ENCODE measurements at regions not wholly inside any gene's neighbourhood (a gene's known extent, or its start where the extent isn't known, plus 50 kb on each side); places are given as distances from the start of the nearest gene placed in this dataset.

DNA sequence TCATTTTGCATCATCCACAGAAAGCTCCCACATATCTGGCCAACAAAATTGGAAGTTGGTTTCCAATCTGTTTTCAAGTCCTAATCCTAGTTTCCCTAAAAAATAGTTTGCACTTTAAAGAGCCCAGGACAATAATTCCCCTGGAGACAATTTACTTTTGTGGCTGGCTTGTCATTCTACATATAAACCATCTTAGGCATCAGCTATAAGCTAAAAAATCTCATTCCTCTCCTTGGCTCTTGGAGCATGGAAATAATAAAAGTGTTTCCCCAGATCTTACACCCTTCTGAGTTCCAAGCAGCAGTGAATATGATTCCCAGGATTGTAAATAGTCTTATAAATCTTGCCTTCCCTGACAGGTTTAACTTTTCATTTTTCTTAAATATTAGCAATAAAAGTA, 89.1 kb upstream of the NUDT4 start:
- TF ChIP-seq CTCF (conservative IDR thresholded peaks at IDR 0.05; ENCODE audit: low read depth, low read length) (no peak), CEBPB (IDR thresholded peaks at IDR 0.05; ENCODE audit: low read depth, low read length) (no peak), POLR2A (IDR thresholded peaks at IDR 0.05; ENCODE audit: low read depth, low read length) (no peak), USF2 (IDR thresholded peaks at IDR 0.05; ENCODE audit: low read depth, low read length) (no peak), RCOR1 (IDR thresholded peaks at IDR 0.05; ENCODE audit: insufficient replicate concordance, low read length) (no peak), BHLHE40 (IDR thresholded peaks at IDR 0.05; ENCODE audit: low read depth, low read length) (no peak), SMC3 (IDR thresholded peaks at IDR 0.05; ENCODE audit: low read depth, low read length) (no peak)

Data from IMR-90 (cell line).